ENCODE measurements at regions not wholly inside any gene's neighbourhood (a gene's known extent, or its start where the extent isn't known, plus 50 kb on each side); places are given as distances from the start of the nearest gene placed in this dataset.

GRCh38 chr4:37771771-37772170 is 54.7 kb upstream of the PGM2 start:
- H3K9ac ChIP-seq (ENCODE audit: low read length), result no peak overlapping the region
- no peak overlapping the region for H3K27ac ChIP-seq (ENCODE audit: low read depth, low read length, poor library complexity, severe bottlenecking)
- H3K4me3 ChIP-seq (ENCODE audit: low read depth, low read length, poor library complexity, severe bottlenecking), result no peak overlapping the region
- no peaks in the 10 kb centered on the region for H4K20me1 ChIP-seq (ENCODE audit: insufficient read depth, low read length)
- no peaks in the 10 kb centered on the region for H3K36me3 ChIP-seq (ENCODE audit: insufficient read depth, low read length)
- H3F3A ChIP-seq (ENCODE audit: insufficient read depth, low read length), result no peaks in the 10 kb centered on the region
- no peak overlapping the region for H3K4me2 ChIP-seq (ENCODE audit: low read length)
- H3K9me2 ChIP-seq (ENCODE audit: low read depth, low read length), result no peaks in the 10 kb centered on the region
- peaks cover 5% of the 10 kb centered on the region for H3K4me1 ChIP-seq (ENCODE audit: insufficient read depth, low read length, severe bottlenecking)
- no peak overlapping the region for H2AFZ ChIP-seq (ENCODE audit: low read length)
- H3K79me2 ChIP-seq (ENCODE audit: insufficient read depth, low read length), result no peaks in the 10 kb centered on the region
- no peaks in the 10 kb centered on the region for H3K9me3 ChIP-seq (ENCODE audit: low read length)
- H3K27me3 ChIP-seq (ENCODE audit: insufficient read depth, low read length), result no peaks in the 10 kb centered on the region; the same call in 1 of the 2 replicates
- TF ChIP-seq CTCF (IDR thresholded peaks at IDR 0.05; ENCODE audit: low read length) (no peak), EZH2 (IDR thresholded peaks at IDR 0.05; ENCODE audit: borderline replicate concordance, low read length) (no peak)

- Histone ChIP-seq H3K9me2 (ENCODE audit: low read depth, low read length) (no peaks in the 10 kb centered on the region), H4K20me1 (ENCODE audit: insufficient read depth, low read length) (no peaks in the 10 kb centered on the region), H3K4me3 (ENCODE audit: low read depth, low read length, poor library complexity, severe bottlenecking) (no peak overlapping the region), H3K27me3 (ENCODE audit: insufficient read depth, low read length) (no peaks in the 10 kb centered on the region; the same call in 1 of the 2 replicates), H3K4me1 (ENCODE audit: insufficient read depth, low read length, severe bottlenecking) (peaks cover 5% of the 10 kb centered on the region), H2AFZ (ENCODE audit: low read length) (no peak overlapping the region), H3K36me3 (ENCODE audit: insufficient read depth, low read length) (no peaks in the 10 kb centered on the region), H3K4me2 (ENCODE audit: low read length) (no peak overlapping the region), H3K9ac (ENCODE audit: low read length) (no peak overlapping the region), H3F3A (ENCODE audit: insufficient read depth, low read length) (no peaks in the 10 kb centered on the region), H3K9me3 (ENCODE audit: low read length) (no peaks in the 10 kb centered on the region), H3K79me2 (ENCODE audit: insufficient read depth, low read length) (no peaks in the 10 kb centered on the region), H3K27ac (ENCODE audit: low read depth, low read length, poor library complexity, severe bottlenecking) (no peak overlapping the region)
- no peak for TF ChIP-seq EZH2 (IDR thresholded peaks at IDR 0.05; ENCODE audit: borderline replicate concordance, low read length)
- TF ChIP-seq CTCF (IDR thresholded peaks at IDR 0.05; ENCODE audit: low read length), result no peak
These were observed 56.5 kb upstream of the PGM2 start for GRCh38 chr4:37770016-37770415.

- Histone ChIP-seq H3K9ac (ENCODE audit: low read length) (no peak overlapping the region), H3F3A (ENCODE audit: insufficient read depth, low read length) (no peaks in the 10 kb centered on the region), H2AFZ (ENCODE audit: low read length) (no peak overlapping the region), H3K9me2 (ENCODE audit: low read depth, low read length) (no peaks in the 10 kb centered on the region), H3K4me1 (ENCODE audit: insufficient read depth, low read length, severe bottlenecking) (peaks cover 5% of the 10 kb centered on the region), H3K4me2 (ENCODE audit: low read length) (no peak overlapping the region), H3K27ac (ENCODE audit: low read depth, low read length, poor library complexity, severe bottlenecking) (no peak overlapping the region), H4K20me1 (ENCODE audit: insufficient read depth, low read length) (no peaks in the 10 kb centered on the region), H3K36me3 (ENCODE audit: insufficient read depth, low read length) (no peaks in the 10 kb centered on the region), H3K79me2 (ENCODE audit: insufficient read depth, low read length) (no peaks in the 10 kb centered on the region), H3K9me3 (ENCODE audit: low read length) (no peaks in the 10 kb centered on the region), H3K4me3 (ENCODE audit: low read depth, low read length, poor library complexity, severe bottlenecking) (no peak overlapping the region), H3K27me3 (ENCODE audit: insufficient read depth, low read length) (no peaks in the 10 kb centered on the region; the same call in 1 of the 2 replicates)
- TF ChIP-seq EZH2 (IDR thresholded peaks at IDR 0.05; ENCODE audit: borderline replicate concordance, low read length) (no peak), CTCF (IDR thresholded peaks at IDR 0.05; ENCODE audit: low read length) (no peak)
These were observed 57.0 kb upstream of the PGM2 start for GRCh38 chr4:37769391-37769989.
